Left cardiac atrium (tissue), 4 donors: ENCODE measurements at regions not wholly inside any gene's neighbourhood (a gene's known extent, or its start where the extent isn't known, plus 50 kb on each side); places are given as distances from the start of the nearest gene placed in this dataset.
A peak's percentile ranks its signal among the peaks of the same experiment; 100 is the strongest.

ENCODE experiments used
- ATAC-seq, 2 donors: fragments of 200-7000 bp; cut with Tn5 transposase; one replicate each; pipeline ENCODE4 v1.9.1; 2020; ENCODE audit warnings: mild to moderate bottlenecking in 2 of 2, moderate library complexity in 2 of 2
- DNase-seq: peaks from one replicate; pipeline ENCODE4 v3.0.0-alpha.2; 2020
- intact Hi-C, 2 donors: fragments of 100-400 bp; cut with DNase I; formaldehyde crosslinking; loops; one replicate each; pipeline versions ENCODE4 v1.14.1 to v1.15.1; 2022 to 2023
- donor health status: DM: no; HTN: yes; CAD: no.
- donor health status: DM: no; HTN: yes; CAD: no; lungs with severe emphysema.
- donor health status: DM: yes; HTN: yes; CAD: no.
- donor health status: Dilated cardiomyopathy.

DNA sequence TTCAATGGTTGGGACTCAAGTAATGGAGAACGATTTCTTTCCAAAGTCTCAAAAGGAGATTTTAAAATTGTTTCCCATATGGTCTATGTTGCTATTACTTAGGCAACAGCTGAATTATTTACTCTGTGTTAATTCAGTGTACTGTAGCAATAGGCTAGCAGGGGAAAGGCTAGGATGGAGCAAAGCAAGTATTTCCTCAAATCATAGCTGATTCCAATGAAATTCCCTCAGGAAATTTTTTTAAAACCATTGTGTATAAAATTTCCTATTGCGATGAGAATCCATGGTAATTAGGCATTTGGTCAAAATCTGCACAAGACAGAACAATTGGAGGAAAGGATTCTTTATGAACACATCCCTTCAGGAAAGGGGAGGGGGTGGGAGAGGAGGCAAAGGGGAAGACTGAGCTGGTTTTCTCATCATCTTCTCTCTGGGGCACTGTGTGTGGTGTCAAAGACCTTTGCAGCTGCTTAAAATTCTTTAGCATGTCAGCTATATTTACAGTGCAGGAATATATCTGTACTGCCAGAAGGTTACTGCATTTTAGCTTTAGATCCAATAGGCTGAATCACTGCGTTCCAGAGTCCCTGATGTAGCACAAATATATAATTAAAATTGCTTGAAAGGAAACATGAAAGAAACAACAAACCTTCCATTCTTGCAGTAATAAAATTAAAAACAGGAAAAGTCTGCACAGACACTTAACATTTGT lies 95.3 kb downstream of the ZNF608 start:
- ATAC-seq (peak; percentile 15 to 20), DNase-seq (no peak)
- intact Hi-C loops, result loop anchor here in 1 of 2 donors (2.0 to 10.0 kb wide), 2 partner anchors 96 to 254 kb away; partner anchors contain the start of gene ZNF608

DNA sequence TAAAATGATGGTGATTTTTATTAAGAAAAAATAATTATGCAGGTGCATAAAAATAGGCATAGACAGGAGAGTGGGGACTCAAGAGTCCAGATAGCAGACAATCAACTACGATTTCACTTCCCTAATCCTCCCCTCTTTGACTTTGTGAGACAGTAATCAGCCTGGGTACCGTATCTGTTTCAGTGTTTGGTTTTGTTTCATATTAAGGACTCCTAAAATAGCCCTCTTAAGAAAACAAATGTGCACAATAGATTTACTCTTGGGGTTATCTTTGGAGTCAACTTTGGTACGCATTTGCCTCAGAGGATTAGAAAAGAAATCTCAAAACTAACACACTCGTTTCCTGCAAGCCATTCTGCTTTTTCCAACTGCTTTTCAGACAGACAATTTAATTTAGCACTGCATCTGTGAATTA lies 96.3 kb downstream of the ZNF608 start:
- ATAC-seq (peak; percentile 6 to 13), DNase-seq (no peak)
- intact Hi-C loops, result loop anchor here in 1 of 2 donors (2.0 to 10.0 kb wide), 2 partner anchors 97 to 255 kb away; partner anchors contain the start of gene ZNF608

DNA sequence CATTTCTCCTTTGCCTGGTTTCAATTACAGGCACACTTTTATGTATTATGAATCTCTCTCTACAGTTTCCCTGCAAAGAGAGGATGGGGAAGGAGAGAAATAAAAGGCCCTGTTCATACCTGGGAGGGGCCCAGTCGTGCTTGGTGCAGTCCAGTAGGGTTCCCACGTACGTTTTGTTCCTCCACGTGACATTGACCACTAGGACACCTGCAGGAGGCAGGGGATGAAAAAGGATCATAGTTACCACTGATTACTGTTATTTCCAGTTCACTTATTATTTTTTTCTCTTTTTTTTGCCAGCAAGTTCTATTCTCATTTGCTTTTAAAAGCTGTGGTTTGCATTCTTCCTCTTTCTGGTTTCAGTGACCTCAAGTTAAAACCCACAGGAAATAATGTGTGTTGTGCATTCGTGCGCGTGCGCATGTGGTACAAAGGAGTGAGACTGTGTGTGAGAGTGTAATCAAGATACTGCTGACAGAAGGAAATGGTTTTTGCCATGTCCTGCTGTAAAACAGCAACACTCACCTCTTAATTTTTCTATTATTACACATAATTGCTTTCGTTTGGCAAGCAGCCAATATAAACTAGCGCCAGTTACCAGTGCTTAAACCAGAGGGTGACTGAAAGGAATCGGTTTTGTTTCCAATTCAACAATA lies 96.8 kb downstream of the ZNF608 start:
- ATAC-seq, result peak; percentile 39 to 45
- intact Hi-C loops, result loop anchor here in 1 of 2 donors (2.0 to 10.0 kb wide), 2 partner anchors 97 to 255 kb away; partner anchors contain the start of gene ZNF608
- peak; percentile 75 for DNase-seq

DNA sequence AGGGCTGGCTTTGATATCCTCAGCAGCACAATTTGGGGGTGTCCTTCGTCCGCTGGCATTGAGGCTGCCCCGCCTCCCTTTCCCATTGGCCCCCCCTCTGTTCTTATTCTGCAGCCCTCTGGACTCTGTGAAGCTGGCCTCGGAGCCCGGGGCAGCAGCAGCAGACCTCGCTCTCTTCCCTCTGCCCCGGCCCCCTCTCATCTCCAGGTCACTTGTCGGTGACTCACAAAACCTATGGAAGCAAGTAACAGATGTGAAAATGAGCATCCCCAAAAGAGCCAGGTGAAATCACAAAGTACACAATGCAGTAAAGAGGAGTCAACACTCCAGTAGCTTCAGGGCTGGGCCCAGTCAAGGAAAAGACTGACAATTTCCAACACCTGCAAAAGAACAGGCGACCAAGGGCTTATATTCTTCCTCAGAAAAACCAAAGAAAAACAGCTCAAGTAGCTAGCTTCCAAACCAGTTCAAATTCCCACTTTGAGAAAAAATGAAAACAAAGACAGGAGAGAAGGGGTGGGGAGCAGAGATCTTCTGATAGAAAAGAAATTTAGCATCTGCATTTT lies 97.5 kb downstream of the ZNF608 start:
- DNase-seq, result no peak
- ATAC-seq, result no peak
- intact Hi-C loops, result no loop called here

DNA sequence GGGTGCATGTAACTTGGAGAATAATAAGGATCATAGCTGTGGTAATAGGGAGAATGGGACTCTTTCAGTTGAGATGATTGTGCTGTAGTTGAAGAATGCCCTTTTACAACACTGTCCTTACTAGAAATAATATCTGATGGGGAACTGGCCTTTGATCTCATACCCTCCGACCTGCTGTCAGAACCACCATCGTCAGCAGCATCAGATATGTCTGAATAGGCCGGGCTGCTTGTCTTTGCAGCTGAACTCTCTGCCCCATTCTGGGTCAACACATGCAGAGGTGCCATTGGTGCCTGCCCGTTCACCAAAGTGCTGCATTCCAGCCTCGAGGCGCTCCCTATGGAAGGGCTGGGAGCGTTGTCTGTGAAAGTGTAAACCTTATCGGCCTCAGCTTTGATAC lies 99.1 kb downstream of the ZNF608 start:
- no peak for ATAC-seq
- no peak for DNase-seq
- intact Hi-C loops, result no loop called here

DNA sequence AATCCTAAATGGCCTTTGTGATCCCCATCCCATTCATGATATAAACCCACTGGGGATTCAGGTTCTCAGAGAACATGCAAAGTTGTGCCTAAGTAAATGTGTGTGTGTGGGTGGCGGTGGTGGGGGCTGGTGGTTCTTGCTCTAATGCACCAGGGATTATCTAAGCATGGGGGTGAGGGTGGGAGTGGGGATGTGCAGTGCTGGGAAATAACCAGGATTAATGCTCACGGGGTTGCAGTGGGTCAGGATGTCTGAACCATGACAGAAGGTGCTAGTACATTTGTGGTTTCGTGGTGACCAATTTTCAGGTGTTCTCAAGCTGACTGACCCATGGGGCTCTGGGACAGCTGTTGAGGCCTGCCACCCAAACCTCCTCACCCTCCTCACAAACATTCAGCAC lies 101.0 kb downstream of the ZNF608 start:
- intact Hi-C loops, result no loop called here
- DNase-seq (no peak), ATAC-seq (no peak)

DNA sequence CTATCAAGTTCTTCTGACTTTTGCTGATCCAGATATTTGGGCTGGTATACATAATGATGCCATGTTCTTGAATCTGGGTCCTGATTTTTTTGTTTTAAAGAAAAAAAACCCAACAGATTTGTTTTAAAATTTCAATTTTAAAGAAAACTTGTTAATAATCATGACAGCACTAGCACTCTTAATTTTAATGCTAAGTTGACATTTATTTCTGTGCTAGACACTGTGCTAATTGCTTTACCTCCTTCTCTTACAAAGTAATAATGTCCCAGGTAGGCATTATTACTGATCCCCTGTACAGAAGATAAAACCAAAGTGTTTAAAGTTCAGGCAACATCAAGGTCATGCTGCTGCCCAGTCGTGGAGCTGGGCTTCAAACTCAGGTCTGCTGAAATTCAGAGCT lies 101.9 kb downstream of the ZNF608 start:
- ATAC-seq (no peak), DNase-seq (no peak)
- intact Hi-C loops, result no loop called here

DNA sequence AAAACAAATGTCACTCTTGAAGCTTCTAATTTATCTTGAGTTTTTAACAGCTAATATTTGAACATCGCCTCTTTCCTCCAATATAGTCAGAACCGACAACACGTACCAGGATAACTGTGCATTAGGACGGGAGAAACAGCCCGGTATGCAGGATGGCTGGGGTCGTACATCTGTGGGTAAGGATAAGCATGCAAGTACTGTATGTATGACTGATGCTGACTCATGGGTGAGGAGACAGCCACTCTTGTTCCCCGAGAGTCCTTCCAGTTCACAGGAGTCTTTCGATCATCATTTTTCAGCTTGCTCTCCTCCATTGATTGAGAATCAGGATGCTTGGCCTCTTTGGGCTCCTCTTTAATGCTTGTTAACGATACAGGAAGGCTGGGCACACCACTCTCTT lies 102.3 kb downstream of the ZNF608 start:
- DNase-seq, result no peak
- no peak for ATAC-seq
- intact Hi-C loops, result no loop called here

DNA sequence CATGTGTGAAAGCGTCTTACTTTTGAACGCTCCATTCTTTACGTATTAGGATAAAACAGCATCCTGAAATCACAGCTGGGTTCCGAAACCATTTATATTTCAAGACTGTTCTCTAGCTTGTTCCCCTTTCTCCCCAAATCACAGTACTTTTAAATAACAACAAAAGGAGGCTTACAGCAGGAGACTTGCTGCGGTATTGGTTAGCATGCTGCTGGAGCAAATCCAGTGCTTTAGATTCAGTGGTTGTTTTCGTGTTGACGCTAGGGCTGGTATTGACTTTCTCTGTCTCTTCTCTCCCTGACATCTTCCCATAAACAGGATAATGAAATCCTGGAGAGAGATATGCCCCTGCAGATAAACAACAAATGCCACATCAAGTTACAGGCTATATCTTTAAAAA lies 103.1 kb downstream of the ZNF608 start:
- DNase-seq, result no peak
- intact Hi-C loops, result no loop called here
- no peak for ATAC-seq

DNA sequence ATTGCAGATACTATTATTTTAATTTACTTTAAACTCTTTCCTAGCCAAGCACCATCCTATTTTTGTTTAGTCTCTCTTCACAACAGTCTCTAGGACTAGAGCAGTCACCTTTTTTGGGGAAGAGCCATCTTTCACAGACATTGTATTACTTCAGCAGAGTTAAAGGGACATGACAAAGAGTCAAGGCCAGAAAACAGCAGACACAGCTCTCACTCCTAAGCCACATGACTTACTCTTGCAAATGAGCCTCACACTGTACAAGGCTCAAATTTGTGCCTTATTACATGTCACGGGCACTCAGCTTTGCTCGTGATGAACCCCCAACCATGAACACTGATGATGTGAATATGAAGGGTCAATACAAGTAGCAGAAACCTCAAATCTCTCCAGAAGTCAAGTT lies 104.3 kb downstream of the ZNF608 start:
- ATAC-seq (peak; percentile 65 to 71), DNase-seq (no peak)
- intact Hi-C loops, result no loop called here

DNA sequence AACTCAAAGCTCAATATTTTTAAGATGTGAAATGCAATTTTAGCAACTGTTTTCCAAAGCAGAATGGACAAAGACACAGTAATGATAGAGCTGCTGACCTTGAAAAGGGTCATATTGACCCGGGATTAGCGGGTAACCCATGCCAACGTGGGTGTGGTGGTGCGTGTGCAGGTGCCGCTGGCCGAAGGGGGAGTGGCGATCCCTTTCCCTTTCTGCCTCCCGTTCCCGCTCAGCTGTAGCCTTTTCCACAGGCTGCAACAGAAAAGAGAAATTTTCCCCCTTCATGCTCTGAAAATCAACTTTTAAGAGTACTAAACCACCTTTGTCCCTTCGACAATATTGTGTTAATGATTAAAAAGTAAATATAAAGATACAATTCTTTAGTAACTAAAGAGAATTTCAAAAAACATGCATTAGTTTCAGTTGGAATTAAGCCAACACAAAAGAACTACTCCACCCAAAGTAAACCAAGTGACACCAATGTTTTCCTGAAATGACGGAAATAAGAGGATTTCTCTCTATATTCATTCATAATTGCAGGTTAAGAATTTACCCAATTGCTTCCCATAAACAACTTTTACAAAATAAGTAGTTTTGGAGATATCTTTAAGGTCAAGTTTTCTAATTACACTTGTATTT lies 105.2 kb downstream of the ZNF608 start:
- ATAC-seq, result no peak
- DNase-seq, result no peak
- intact Hi-C loops, result no loop called here

DNA sequence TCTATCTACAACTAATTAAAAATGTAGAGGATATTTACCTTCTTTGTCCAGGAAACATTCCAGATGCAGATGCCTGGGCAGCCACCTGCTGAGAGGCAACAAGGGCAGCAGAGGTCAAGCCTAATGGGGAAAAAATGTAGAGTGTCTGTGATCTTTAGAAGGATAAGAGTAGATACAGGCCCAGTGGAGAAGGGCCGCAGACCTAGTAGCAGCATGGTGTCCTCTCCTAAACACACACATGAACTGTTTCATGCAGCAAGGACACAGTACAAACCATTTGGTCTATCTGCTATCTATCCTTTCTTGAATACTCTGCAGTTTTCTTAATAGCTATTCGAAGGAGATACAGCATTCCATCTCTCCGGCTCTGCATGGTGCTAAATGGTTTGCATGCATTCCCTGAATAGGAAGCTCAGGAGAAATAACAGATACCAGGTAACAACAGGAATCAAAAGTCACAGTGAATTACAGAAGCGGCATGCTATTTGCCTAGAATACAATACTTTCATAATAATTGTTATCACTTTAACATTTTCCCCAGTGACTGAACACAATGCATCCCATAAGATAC lies 107.3 kb downstream of the ZNF608 start:
- intact Hi-C loops, result no loop called here
- ATAC-seq (no peak), DNase-seq (no peak)

DNA sequence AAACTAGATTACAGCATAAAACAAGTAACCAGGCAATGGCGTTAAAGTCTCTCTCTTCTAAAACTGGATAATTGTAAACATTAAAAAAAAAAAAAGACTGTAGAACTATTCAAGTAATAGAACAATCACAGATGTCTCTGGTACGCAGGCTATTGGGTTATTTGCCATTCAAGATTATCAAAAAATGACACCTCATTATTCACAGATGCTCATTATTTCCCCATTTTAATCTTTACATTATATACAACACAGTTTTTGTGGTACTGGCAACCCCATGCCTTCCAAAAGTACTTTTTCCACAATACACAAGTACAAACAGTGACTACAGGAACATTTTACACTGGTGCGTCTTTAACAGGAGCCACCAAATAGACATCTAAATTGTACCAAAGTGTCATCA lies 109.4 kb downstream of the ZNF608 start:
- no peak for ATAC-seq
- intact Hi-C loops, result no loop called here
- DNase-seq, result no peak

DNA sequence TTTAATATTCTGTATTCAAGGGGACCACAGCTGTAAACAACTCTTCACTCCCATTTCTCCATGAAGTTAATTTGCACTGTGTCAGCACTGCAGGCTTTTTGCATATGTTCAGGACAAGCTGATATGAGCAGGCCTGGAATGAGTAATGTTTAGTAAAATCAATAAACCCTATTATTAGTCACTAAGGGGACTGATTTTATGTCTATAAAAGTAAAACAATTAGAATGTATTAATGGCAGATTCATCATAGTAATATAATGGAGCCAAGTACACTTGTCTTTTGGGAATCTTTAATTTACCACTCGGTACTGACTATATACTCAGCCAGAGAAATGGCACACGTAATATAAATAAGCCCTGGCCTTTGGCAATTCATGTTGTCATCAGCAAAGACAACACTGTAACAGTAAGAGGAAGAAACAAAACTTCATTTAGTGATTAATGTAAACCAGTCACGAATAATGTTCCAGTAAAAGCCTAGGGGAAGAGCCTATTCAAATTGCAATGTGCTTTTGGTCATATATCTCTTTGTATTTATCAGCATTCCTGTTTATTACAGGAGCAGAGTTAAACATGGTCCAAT lies 111.6 kb downstream of the ZNF608 start:
- no peak for ATAC-seq
- intact Hi-C loops, result no loop called here
- no peak for DNase-seq

DNA sequence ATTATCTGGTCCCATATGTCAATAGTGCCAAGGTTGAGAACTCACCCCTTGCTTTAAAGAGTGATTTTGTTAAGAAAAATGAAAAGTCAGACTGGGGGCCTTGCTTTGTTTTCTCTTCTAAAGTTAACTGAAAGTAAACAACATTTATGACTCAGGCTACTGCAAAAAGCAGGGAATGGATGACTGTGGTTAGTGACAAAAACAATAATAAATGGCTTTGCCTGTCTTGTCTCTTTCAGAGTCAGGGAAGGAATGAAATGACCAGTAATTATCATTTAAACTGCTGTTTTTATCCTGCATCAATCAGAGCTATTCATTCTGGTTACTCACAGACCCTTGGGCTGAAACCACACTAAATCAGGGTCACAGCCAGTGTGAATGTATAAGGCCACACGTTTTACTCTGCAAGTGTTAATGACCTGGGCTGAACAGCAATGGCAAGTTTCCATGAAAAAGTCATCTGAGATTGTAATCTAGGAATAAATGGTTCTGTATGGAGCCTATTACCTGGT lies 112.2 kb downstream of the ZNF608 start:
- no peak for ATAC-seq
- DNase-seq, result no peak
- intact Hi-C loops, result no loop called here

DNA sequence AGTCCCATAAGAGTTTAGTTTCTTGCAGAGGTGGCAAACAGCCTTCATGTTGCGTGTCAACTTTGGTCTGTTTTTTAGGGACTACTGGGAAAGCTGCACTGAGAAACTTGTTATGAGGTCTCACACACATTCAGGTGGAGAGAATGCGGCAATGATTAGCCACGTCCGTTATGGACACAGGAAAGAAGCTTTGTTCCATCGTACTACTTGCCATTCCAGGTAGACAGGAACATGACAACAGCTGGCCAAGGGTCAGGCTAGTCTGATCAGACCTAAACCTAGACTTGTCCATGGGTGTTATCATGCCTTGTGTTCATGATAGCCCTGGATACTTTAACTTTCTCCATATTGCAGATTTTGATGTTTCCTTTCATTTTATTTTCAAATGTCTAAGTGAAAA lies 113.2 kb downstream of the ZNF608 start:
- no peak for ATAC-seq
- intact Hi-C loops, result no loop called here

DNA sequence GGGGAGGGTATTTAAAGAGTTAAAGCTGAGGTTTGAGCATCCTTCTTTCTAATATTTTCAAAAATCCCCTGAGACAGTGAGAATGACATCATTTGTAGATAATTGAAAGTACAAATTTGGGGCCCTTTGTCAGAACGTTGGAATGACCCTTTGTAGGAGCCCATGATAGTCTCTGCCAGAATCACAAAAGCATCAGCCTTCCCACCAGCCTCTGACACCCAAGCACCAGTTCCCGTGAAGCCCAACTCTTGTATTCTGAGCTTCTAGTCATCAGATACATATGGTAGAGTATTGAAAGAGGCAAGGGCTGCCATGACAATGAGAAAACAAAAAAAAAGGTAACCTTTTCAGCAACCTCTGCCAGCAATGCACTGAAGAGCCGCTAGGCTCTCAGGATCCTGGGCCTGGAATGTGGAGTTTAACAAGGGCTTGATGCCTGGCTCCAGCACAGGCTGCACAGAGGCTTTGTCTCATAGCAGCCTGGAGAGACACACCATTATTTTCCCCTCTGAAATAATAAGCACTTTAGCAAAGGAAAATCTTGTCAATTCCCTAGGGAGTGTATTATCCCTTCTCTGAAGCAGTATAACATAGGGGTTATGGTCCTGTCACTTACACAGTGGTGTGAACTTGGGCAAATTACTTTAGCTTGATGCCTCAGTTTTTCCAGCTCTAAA lies 114.4 kb downstream of the ZNF608 start:
- intact Hi-C loops, result no loop called here
- DNase-seq (no peak), ATAC-seq (no peak)

More for the DNA sequence above, 113.2 kb downstream of the ZNF608 start:
- DNase-seq, result no peak
